CD4-positive, alpha-beta T cell (primary cell): ENCODE measurements at regions not wholly inside any gene's neighbourhood (a gene's known extent, or its start where the extent isn't known, plus 50 kb on each side); places are given as distances from the start of the nearest gene placed in this dataset.

Experiments used
- ATAC-seq: fragments of 200-7000 bp; cut with Tn5 transposase; one replicate; pipeline ENCODE4 v1.10.0; 2022; ENCODE audit warnings: mild to moderate bottlenecking; ENCODE audit not compliant: poor library complexity
- CTCF ChIA-PET: fragments of 350-600 bp; sonication (Branson Sonifier 250); formaldehyde crosslinking; loops from one replicate; lab custom pipeline; 2021; ENCODE audit warnings: antibody characterized with exemption, inconsistent platforms; lab: Charles Lee
- POLR2A ChIA-PET: fragments of 350-600 bp; sonication (Branson Sonifier 250); formaldehyde crosslinking; loops from one replicate; lab custom pipeline; 2021; ENCODE audit warnings: antibody characterized with exemption, inconsistent platforms; lab: Charles Lee
- DNase-seq, 14 experiments: peaks; one replicate each; pipeline ENCODE4 v3.0.0-alpha.2; 2013 to 2020; ENCODE audit warnings: mixed read lengths in 2 of 14
- H3K27ac ChIP-seq, 2 donors: one replicate each; pipeline versions ENCODE4 v1.5.1 to v1.7.0; 2013; ENCODE audit warnings: low read length in 2 of 2, low read depth in 1 of 2, mild to moderate bottlenecking in 1 of 2
- H3K27me3 ChIP-seq, 2 experiments: 1 replicate in 1 of 2; 2 replicates in 1 of 2; pipeline versions ENCODE4 v1.6.1 to v1.7.0; 2013; ENCODE audit warnings: low read length in 2 of 2, control low read depth in 1 of 2, mild to moderate bottlenecking in 1 of 2, moderate library complexity in 1 of 2; ENCODE audit not compliant: insufficient read depth in 2 of 2, control insufficient read depth in 1 of 2
- H3K36me3 ChIP-seq: one replicate; pipeline ENCODE4 v1.6.1; 2013; ENCODE audit warnings: low read length, control low read depth; ENCODE audit not compliant: insufficient read depth
- H3K4me1 ChIP-seq: one replicate; pipeline ENCODE4 v1.6.1; 2013; ENCODE audit warnings: low read length, control low read depth; ENCODE audit not compliant: insufficient read depth
- H3K4me3 ChIP-seq: one replicate; pipeline ENCODE4 v1.5.1; 2013; ENCODE audit warnings: mild to moderate bottlenecking, low read length, moderate library complexity
- H3K9me3 ChIP-seq, 2 experiments: 1 replicate in 1 of 2; 2 replicates in 1 of 2; pipeline versions ENCODE4 v1.6.1 to v1.7.0; 2013; ENCODE audit warnings: low read length in 2 of 2, mild to moderate bottlenecking in 2 of 2, control low read depth in 1 of 2, moderate library complexity in 1 of 2; ENCODE audit not compliant: control insufficient read depth in 1 of 2, insufficient read depth in 1 of 2
- H3K27ac Mint-ChIP-seq: one replicate; pipeline ENCODE4 v1.8.0; 2020; ENCODE audit warnings: mixed read lengths
- H3K27me3 Mint-ChIP-seq: one replicate; pipeline ENCODE4 v1.8.0; 2021; ENCODE audit warnings: mixed read lengths
- H3K36me3 Mint-ChIP-seq: one replicate; pipeline ENCODE4 v1.8.0; 2021; ENCODE audit warnings: low read depth, mixed read lengths
- H3K4me1 Mint-ChIP-seq: one replicate; pipeline ENCODE4 v1.8.0; 2021; ENCODE audit warnings: low read depth, mixed read lengths
- H3K4me3 Mint-ChIP-seq: one replicate; pipeline ENCODE4 v1.8.0; 2020; ENCODE audit warnings: mild to moderate bottlenecking, mixed read lengths
- H3K9me3 Mint-ChIP-seq: one replicate; pipeline ENCODE4 v1.8.0; 2020; ENCODE audit warnings: mixed read lengths
- intact Hi-C, 2 experiments: fragments of 100-400 bp; cut with DNase I in 1 of 2; cut with micrococcal nuclease in 1 of 2; formaldehyde crosslinking; loops; one replicate each; pipeline versions ENCODE4 v1.15.1 to v1.9.0; 2023 to 2025; cut with DNase I, micrococcal nuclease
- TF ChIP-seq, protein P1 (sequence below): fragments of 200-600 bp; IDR thresholded peaks from one replicate; pipeline ENCODE4 v1.8.0; 2022; ENCODE audit warnings: antibody characterized with exemption, mild to moderate bottlenecking

DNA sequence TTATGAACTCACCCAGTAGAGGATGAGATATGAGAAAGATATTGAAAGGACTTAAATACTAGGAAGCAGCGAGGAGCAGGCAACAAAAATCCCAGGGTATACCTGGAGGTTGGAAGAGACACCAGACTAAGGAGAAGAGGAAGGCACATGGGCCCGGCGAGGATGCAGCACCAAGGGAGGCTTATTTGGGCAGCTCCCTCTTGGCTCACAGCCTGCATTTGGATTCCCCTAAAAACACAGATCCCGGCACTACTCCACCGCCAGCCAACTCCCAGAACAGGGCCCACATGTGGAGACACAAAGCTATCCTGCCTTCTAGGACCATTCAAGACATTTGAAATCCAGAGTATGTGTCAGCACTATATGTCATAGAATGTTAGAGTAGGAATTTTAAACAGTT is 199.8 kb upstream of the FBXL7 start:
- intact Hi-C loops = no loop called here
- H3K4me3 ChIP-seq = no peak overlapping the region
- ATAC-seq = no peak
- TF ChIP-seq, protein P1, sequence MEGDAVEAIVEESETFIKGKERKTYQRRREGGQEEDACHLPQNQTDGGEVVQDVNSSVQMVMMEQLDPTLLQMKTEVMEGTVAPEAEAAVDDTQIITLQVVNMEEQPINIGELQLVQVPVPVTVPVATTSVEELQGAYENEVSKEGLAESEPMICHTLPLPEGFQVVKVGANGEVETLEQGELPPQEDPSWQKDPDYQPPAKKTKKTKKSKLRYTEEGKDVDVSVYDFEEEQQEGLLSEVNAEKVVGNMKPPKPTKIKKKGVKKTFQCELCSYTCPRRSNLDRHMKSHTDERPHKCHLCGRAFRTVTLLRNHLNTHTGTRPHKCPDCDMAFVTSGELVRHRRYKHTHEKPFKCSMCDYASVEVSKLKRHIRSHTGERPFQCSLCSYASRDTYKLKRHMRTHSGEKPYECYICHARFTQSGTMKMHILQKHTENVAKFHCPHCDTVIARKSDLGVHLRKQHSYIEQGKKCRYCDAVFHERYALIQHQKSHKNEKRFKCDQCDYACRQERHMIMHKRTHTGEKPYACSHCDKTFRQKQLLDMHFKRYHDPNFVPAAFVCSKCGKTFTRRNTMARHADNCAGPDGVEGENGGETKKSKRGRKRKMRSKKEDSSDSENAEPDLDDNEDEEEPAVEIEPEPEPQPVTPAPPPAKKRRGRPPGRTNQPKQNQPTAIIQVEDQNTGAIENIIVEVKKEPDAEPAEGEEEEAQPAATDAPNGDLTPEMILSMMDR = no peak
- CTCF ChIA-PET = no interaction called here
- H3K9me3 ChIP-seq = peaks cover 0 to 4% of the 10 kb centered on the region in 2 experiments
- no peaks in the 10 kb centered on the region for H3K4me1 ChIP-seq
- Mint-ChIP-seq H3K27me3 (no peaks in the 10 kb centered on the region), H3K36me3 (no peaks in the 10 kb centered on the region), H3K4me3 (no peak overlapping the region), H3K4me1 (no peaks in the 10 kb centered on the region), H3K9me3 (peaks cover 3% of the 10 kb centered on the region), H3K27ac (no peak overlapping the region)
- H3K27ac ChIP-seq = no peak overlapping the region
- DNase-seq = no peak
- H3K36me3 ChIP-seq = no peaks in the 10 kb centered on the region
- no peaks in the 10 kb centered on the region for H3K27me3 ChIP-seq
- POLR2A ChIA-PET = no interaction called here

DNA sequence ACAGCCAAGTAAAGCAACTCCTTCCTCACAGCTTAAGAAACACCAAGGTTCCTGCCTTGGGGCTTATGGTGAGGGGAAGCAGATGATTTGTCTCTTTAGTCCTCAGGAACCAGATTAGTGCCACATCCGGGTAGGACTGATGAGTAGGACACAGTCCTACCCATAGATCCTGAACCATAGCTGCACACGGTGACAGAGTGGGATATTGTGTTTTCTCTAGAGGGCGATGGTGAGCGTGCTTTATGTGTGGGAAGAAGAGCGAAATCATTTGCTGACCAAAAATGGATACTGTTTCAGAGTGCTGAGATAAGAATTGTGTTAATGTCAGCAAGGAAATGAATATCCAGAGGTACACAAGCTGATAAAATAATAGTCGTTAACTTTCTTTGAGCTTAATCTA is 209.0 kb upstream of the FBXL7 start:
- no peaks in the 10 kb centered on the region for H3K36me3 Mint-ChIP-seq
- H3K27ac ChIP-seq = no peak overlapping the region
- H3K27me3 Mint-ChIP-seq = no peaks in the 10 kb centered on the region
- no peaks in the 10 kb centered on the region for H3K4me1 Mint-ChIP-seq
- H3K27me3 ChIP-seq = no peaks in the 10 kb centered on the region
- ChIA-PET CTCF (no interaction called here), POLR2A (no interaction called here)
- no peak overlapping the region for H3K4me3 Mint-ChIP-seq
- ATAC-seq = no peak
- DNase-seq = no peak
- H3K9me3 Mint-ChIP-seq = peaks cover 8% of the 10 kb centered on the region
- H3K9me3 ChIP-seq = peaks cover 3 to 8% of the 10 kb centered on the region in 2 experiments
- no peak overlapping the region for H3K27ac Mint-ChIP-seq
- no peaks in the 10 kb centered on the region for H3K36me3 ChIP-seq
- no peak overlapping the region for H3K4me3 ChIP-seq
- intact Hi-C loops = no loop called here
- TF ChIP-seq, protein P1 = no peak
- no peaks in the 10 kb centered on the region for H3K4me1 ChIP-seq

DNA sequence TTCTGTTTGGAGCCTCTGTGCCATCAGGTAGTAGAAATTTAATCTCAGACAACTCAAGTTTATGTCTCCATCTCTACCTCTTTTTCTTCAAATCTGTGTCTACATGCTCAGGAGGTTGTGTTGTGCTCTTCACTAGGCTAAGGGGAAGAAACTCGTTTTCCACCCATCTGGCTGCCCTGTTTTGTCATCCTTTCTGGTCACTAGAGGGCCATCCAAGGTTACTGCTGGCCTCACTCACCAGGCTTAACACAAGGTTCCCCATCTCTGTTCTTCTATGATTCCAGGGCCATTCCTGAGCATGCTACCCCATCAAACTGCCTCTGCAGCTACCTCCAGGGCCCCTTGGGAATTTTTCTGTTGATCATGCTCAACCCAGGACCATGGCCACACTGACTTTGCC is 213.3 kb upstream of the FBXL7 start:
- Mint-ChIP-seq H3K4me3 (no peak overlapping the region), H3K36me3 (no peaks in the 10 kb centered on the region), H3K27me3 (no peaks in the 10 kb centered on the region), H3K4me1 (no peaks in the 10 kb centered on the region), H3K9me3 (peaks cover 15% of the 10 kb centered on the region), H3K27ac (no peak overlapping the region)
- intact Hi-C loops = no loop called here
- Histone ChIP-seq H3K4me1 (no peaks in the 10 kb centered on the region), H3K4me3 (no peak overlapping the region), H3K27me3 (no peaks in the 10 kb centered on the region), H3K9me3 (peaks cover 0 to 3% of the 10 kb centered on the region in 2 experiments), H3K36me3 (no peaks in the 10 kb centered on the region), H3K27ac (no peak overlapping the region)
- TF ChIP-seq, protein P1 = no peak
- DNase-seq (no peak), ATAC-seq (no peak)
- CTCF ChIA-PET = no interaction called here
- POLR2A ChIA-PET = no interaction called here
